OCI-LY3 (cell line): ENCODE measurements at regions not wholly inside any gene's neighbourhood (a gene's known extent, or its start where the extent isn't known, plus 50 kb on each side); places are given as distances from the start of the nearest gene placed in this dataset.

ENCODE experiments used
- EZH2phosphoT487 ChIP-seq: fragments of 200-600 bp; shearing (Covaris generic); IDR thresholded peaks from 2 replicates; pipeline ENCODE4 v1.6.1; 2018; ENCODE audit warnings: antibody characterized with exemption, mixed run types, low read depth
- TF ChIP-seq, protein P1 (sequence below): fragments of 200-600, 300-600 bp; sonication (generic); IDR thresholded peaks from 2 replicates; pipeline ENCODE4 v1.5.1; 2014; ENCODE audit warnings: antibody characterized with exemption, low read length, low read depth

DNA sequence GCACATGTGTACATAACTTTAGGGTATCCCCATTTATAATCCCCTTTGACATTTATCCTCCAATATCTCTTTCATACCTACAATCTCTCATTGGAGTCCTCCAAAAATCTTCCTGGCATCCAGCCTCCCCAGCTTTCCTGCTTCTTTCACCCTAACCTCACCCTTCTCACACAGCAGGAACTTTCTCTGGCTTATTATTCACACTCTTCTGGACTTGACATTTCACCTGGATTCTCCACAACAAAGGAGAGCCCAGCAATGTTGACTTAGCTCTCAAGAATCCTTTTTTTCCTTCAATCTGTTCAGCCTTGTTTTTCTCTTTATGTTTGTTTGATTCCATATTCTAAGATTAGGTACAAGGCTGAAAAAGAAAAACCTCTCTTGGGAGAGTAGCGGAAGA lies 783.6 kb upstream of the ACVR2A start:
- TF ChIP-seq, protein P1, sequence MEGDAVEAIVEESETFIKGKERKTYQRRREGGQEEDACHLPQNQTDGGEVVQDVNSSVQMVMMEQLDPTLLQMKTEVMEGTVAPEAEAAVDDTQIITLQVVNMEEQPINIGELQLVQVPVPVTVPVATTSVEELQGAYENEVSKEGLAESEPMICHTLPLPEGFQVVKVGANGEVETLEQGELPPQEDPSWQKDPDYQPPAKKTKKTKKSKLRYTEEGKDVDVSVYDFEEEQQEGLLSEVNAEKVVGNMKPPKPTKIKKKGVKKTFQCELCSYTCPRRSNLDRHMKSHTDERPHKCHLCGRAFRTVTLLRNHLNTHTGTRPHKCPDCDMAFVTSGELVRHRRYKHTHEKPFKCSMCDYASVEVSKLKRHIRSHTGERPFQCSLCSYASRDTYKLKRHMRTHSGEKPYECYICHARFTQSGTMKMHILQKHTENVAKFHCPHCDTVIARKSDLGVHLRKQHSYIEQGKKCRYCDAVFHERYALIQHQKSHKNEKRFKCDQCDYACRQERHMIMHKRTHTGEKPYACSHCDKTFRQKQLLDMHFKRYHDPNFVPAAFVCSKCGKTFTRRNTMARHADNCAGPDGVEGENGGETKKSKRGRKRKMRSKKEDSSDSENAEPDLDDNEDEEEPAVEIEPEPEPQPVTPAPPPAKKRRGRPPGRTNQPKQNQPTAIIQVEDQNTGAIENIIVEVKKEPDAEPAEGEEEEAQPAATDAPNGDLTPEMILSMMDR: no peak
- TF ChIP-seq EZH2phosphoT487: no peak
